ENCODE measurements at regions not wholly inside any gene's neighbourhood (a gene's known extent, or its start where the extent isn't known, plus 50 kb on each side); places are given as distances from the start of the nearest gene placed in this dataset.
"Not testable (repeated sequence)": the region's sequence is repeated elsewhere in the genome, so short reads cannot be mapped to it uniquely, and the experiment has no call there.

DNA sequence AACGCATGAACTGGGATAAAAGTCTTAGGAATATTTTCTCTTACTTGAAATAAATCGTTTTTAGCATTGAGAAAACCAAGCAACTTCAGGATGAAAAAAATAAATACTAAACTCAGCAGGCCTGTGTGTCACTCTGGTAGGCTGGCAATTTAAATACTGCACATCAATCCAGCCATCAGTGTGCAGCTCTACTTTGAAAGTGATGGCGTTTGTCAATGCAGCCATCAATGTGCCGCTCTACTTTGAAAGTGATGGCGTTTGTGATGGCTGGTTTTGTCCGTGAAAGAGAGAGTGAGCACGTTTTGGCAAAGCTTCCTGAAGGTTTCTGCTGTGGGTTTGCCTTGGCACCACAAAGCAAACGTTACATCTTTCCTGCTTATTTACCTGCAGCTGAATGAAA, 543.5 kb upstream of the SALL3 start:
- no peak for DNase-seq

DNA sequence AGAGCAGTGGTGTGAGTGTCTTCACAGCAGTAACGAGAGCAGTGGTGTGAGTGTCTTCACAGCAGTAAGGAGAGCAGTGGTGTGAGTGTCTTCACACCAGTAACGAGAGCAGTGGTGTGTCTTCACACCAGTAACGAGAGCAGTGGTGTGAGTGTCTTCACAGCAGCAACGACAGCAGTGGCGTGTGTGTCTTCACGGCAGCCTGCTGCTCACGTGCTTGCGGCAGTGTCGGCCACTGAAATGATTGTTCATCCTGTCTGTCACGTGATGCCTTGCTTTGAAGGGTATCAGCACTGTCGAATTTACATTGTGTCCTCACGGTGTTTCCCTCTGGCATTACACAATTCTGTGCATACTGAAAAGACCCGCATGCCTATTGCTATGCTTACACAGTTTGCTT, 541.4 kb upstream of the SALL3 start:
- DNase-seq = not testable (repeated sequence)

DNA sequence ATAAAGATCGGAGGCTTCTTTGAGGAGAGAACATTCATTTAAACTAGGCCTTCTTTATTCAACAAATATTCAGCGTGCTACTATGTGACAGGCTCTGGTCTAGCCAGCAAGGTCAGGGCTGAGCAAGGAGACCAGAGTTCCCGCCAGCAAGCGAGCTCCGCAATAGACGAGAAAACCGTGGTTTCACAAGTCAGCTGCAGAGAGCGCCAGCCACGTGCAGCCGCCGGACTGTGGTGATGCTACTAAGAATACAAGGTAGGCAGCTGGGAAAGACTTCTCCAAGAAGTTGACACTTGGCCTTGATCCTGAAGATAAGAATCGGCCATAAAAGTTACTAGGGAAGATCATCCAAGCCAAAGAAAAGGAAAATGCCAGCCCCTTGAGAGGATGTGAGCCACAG, 533.7 kb upstream of the SALL3 start:
- DNase-seq = no peak

DNA sequence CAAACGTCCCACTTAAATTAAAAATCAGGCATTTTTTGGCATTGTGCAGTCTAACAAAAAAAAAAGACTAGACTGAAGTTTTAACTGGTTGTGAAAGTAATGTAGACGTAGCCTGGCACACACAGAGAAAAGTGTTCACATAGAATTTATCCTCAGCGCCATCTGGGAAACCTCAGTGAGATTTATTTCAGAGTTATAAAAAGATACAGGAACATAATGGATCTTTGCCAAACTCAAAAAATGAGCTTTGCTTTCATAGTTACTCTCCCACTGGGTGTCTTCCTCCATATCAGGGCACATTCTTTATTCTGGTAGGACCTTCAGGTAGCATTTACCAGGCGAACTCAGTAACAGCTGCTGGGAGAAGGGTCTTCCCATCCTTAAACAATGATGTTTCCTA, 532.4 kb upstream of the SALL3 start:
- DNase-seq = no peak

DNA sequence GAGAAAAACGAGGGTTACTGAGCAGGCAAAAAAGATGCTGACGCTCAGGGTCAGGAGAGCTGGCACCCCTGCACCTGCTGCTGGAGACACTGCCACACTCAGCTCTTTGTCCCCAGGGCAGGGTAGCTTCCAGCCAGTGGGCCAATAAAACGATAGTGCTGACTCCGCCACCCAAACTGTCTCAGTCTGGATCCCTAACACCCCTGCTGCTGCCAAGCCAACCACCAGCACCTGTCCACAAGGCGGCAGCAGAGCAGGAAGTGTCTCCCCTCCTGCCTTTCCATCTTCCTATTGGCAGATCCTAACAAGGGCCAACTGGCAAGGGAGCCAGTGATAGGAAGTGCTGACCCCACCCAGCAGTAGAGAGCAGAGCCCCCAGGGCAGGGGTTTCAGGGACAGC, 531.5 kb upstream of the SALL3 start:
- no peak for DNase-seq

DNA sequence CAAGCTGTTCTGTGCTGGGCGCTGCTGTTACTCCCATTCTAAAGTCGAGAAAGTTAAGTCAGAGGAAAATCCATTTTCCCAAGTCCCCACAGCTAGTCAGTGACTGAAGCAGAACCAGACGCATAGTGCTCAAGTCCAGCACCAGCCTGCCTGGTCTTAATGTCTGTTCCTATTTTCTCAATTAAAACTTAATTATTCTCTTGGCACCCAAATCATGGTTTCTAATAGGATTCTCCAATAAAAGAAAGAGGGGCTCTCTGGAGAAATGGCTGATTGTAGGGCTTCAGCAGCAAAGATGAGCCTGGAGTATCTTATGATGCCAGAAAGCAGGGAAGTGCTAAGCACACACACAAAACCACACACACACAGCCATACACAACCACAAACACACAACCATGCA, 531.0 kb upstream of the SALL3 start:
- no peak for DNase-seq

DNA sequence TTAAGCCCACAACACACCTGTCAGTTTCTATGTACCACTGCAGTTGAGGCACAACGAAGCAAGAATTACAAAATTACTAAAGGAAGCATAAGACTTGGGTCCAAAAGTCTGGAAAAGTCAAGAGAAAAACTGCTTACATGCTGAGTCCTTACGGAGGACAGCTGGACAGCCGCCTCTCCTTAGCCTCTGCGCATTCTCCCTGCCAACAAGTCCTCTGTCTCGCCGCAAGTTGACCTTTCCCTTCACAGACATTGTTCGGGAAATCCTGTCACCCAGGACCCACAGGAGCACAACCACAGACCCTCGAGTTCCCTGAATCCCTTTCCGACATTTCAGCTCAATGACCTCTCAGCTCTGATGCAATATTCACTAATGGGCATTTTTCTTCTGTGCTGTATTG, 525.4 kb upstream of the SALL3 start:
- no peak for DNase-seq

DNA sequence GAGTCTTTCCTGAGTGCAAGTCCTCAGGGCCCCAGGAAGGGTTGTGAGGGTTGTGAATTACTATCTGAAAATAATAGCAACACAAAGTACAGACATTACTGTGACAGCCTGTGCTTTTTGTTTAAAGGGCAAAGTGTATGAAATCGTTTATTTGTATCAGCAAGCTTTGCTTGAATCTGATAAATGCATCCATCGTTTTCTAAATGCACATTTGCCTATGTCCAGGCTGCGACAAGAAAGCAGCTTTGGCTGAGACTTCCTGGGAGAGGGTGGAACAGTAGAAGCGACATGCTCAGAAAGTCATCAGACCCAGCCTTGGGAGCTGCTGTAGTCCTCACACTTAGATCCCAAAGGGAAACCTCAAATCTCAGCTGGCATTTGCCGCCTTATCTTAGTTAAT, 524.2 kb upstream of the SALL3 start:
- DNase-seq = no peak

DNA sequence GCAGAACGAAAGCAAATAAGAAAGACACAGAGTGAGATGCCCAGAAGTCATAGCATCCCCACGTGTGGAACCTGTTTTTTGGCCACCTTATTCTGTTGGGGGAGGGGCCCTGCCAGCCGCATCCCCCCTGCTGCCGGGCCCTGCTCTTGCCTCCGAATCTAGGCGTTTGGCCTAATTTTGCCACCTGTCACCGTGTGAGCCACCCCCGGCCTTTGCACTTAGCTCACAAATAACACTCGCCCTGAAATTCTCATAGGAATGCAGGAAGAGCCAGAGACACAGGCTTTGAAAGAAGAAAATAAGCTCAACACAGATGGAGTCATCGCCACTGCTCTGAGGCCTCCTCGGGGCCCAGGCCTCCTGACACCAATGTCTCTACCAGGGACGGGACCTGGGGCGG, 522.6 kb upstream of the SALL3 start:
- no peak for DNase-seq

DNA sequence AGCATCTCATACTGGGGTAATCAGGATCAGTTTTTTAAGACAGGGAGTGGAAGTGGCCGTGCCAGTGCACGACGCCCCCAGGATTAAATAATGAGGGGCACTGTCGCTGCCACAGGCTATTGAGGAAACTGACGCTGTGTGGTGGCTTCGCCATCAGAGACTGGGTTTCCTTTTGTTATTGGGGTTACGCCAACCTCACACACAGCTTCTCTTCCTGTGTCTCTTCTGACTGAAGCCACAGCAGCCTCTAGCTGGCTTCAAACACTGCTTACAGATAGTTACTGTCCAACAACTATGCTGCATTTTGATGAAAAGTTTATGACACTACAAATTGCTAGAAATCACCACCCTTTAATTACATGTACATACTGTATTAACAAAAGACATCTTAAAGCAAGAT, 521.9 kb upstream of the SALL3 start:
- DNase-seq = no peak

DNA sequence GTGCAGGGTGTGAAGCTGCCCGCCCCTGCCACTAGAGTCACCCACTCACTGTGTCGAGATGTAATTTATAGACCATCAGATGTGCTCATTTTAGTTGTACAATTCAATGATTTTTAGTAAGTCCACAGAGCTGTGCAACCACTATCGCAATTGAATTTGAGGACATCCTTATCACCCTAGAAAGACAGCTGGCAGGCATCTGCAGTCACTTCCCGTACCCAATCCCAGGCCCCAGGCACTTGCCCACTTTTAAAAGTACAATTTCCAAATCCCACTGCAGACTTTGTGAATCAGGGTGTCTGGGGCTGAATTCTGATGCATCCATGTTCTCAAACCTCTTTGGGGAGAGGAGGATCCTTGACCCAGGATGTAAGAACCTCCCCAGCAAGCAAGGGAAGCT, 521.3 kb upstream of the SALL3 start:
- no peak for DNase-seq

DNA sequence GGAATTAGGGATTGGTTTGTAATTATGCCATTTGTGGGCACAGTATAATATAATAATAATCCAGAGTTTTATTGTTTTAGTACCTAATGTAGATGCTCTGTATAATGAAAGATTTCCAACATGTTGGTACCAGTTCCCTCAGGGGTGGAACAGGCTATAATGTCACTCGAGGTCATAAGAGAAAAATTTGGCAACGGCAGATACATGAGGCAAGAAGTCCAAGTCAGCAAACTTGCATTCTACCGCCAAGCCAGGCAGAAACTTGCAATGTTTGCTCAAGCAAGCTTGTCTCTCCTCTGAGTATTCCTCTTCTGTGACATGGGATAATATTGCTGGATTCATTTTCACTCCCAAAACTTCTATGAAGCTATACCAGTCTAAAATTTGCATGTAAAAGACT, 520.0 kb upstream of the SALL3 start:
- DNase-seq = no peak

DNA sequence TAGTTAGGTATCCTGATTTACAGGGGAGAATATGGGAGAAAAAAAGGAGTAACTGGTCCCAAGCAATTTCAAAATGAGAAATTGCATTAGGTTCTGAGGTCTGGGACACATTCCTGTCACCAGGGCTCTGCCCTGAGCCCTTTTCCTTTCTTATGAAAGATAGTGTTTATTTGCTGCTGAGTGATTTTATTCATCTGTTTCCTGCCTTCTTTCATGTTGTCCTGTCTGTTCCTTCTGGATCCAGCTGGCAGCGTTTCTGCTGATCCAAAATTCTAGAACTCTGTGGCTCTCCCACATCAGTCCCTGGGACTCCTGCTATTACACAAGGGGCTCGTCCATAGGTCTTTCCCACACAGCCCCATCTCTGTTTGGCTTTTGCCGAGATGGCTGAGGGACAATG, 519.1 kb upstream of the SALL3 start:
- no peak for DNase-seq

DNA sequence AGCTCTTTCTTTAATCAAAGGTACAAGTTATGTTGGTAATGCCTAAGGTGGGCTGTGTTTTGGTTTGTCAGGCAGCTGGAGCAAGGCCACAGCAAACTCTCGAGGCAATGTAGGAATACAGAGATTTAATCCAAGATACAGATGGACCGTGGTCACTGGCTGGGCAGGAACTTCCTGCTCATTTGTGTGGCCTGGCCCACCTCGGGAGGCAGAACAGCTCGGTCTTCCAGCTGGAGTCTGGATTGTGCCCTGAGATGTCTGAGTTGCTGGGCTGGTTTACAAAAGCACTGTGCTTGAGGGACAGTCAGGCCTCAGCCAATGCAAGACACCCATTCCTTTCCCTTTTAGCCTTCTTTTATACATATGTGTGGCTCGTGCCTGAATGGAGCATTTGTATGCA, 506.1 kb upstream of the SALL3 start:
- no peak for DNase-seq

DNA sequence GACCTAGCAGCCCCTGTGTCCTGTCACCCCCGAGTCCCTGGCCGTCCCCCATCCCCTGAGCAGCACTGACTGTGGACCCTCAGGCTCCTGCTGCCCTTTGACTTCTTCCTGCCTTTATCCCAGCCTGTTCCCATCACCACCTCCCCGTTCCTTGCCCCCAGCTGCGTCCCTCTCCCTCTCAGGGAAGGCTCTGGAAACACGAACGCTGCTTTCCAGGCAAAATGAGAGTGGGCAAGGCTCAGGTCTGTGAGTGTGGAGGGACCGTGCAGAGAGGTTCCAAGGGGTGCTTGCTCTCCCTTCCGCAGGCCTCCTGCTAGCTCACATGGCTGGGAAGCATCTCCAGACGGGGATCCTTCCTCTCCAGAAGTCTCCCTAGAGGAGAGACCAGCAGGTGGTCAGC, 501.8 kb upstream of the SALL3 start:
- DNase-seq = no peak

DNA sequence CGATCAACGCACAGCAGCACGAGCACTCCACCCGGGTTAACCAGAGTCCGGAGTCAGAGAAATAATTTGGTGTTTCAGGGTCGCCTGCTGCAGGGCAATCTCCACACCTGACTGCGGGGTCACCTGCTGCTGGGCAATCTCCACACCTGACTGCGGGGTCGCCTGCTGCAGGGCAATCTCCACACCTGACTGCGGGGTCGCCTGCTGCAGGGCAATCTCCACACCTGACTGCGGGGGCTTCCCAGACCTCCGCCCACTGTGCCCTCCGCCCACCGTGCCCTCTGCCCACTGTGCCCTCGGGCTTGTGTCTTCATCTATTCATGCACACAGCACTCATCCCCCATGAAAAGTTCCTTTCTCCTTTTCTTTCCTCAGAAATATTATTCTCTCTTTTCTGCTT, 500.2 kb upstream of the SALL3 start:
- DNase-seq = no peak

DNA sequence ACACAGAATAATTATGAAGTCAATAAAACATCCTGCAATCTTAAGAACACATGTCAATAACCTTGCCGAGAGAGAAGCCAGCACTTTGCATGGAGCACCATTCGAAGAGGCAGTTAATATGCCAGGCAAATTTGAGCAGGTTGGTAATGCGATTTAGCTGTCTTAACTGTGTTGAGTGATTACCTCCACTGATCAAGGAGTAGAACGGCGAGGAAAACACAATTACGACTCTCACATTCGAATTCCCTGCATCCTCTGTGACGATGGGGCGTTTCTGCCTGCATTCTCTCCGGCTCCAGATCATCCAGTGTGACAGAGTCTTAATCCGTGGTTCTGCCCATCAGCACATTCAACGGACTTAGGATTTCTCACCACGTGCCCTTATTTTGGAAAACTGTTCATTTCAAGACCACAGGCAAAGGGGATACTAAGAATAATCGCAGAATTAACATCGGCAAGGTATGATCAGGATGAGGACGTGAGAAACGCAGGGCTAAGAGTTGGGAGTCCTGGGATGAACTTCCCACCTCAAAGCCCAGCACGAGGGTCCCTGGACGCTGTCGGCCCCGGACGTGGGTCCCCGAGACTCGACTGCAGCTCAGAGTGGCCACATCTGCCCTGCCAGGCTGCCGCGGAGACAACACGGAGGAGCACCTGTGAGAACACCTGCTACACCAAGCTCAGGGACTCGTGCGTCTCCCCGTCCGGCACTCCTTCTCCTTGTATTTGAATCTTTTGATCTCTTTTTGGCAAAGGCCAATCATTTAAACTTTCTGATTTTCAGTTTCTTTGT, 499.2 kb upstream of the SALL3 start:
- no peak for DNase-seq

DNA sequence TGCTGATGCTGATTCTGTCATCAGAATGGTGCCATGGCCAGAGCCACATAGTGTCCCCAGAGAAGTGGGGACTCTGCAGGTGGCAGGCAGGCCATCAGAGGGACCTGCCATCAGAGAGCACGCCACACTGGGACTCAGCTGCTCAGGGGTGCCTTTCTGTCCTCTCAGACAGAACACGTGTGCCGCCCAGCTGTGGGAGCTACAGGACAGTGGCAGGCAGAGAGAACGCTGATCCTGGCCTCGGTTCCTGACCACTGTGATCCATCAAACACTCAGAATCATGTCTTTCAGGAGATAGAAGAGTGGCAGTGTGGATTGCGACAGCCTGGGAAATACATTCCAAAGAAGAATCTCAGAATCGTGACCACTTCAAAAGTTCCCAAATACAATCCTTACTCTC, 497.2 kb upstream of the SALL3 start:
- DNase-seq = no peak

DNA sequence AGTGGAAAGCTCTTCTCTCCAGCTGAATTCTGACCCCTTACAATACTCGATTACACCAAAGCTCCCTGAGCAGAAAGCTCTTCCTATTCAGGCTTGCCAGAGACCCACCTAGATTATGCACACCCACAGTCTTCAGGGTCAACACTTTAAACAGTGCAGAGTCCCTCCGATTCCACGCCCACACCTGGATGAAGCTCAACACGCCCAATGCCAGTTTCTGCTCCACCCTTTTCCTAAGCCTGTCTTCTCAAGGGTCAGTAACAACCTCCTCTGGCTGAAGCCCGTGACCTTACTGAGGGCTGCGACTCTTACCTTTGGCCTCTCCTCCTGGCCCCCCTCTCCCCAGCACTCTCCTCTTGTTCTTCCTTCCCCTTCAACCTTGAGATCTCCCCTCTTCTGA, 492.0 kb upstream of the SALL3 start:
- DNase-seq = no peak

DNA sequence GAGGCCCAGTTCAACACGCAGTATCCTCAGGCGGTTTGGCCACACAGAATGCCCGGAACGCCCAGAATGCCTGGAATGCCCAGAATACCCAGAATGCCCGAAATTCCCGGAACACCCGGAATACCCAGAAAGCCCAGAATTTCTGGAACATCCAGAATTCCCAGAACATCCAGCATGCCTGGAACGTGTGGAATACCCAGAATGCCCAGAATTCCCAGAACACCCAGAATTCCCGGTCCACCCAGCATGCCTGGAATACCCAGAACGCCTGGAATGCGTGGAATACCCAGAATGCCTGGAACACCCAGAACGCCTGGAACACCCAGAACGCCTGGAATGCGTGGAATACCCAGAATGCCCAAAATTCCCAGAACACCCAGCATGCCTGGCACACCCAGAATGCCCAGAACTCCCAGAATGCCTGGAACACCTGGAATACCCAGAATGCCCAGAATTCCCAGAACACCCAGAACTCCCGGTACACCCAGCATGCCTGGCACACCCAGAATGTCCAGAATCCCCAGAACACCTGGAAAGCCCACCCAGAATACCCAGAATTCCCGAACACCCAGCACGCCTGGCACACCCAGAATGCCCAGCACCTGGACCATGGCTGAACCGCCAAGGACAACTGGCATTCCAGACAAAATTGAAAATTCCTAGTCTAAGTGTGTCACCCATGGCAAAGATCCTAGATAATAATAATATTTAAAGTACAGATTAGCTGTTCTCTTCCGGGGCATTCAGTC, 487.4 kb upstream of the SALL3 start:
- DNase-seq = no peak

DNA sequence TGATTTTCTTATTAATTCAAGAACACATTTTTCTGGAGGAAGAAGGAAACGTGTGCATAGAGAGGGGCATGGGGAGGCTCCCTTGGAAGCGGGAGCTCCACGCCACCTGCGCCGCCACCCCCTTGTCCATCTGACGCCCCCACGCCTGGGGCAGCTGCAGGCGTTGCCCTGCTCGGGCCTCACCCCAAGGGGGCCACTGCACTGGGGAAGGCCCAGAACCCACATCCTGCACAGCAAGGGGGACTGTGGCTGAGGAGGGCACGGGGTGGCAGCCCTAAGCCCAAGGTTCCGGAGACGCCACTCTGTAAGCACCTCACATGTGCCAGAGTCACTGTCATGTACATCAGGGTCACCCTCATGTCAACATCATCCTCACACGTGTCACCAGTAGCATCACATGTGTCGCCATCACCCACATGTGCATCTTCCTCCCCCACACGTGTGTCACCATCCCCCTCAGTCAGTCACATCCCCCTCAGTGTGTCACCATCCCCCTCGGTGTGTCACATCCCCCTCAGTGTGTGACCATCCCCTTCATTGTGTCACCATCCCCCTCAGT, 486.7 kb upstream of the SALL3 start:
- DNase-seq = no peak

DNA sequence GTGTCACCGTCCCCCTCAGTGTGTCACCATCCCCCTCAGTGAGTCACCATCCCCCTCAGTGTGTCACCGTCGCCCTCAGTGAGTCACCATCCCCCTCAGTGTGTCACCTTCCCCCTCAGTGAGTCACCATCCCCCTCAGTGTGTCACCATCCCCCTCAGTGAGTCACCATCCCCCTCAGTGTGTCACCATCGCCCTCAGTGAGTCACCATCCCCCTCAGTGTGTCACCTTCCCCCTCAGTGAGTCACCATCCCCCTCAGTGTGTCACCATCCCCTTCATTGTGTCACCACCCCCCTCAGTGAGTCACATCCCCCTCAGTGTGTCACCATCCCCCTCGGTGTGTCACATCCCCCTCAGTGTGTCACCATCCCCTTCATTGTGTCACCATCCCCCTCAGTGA, 486.1 kb upstream of the SALL3 start:
- not testable (repeated sequence) for DNase-seq

DNA sequence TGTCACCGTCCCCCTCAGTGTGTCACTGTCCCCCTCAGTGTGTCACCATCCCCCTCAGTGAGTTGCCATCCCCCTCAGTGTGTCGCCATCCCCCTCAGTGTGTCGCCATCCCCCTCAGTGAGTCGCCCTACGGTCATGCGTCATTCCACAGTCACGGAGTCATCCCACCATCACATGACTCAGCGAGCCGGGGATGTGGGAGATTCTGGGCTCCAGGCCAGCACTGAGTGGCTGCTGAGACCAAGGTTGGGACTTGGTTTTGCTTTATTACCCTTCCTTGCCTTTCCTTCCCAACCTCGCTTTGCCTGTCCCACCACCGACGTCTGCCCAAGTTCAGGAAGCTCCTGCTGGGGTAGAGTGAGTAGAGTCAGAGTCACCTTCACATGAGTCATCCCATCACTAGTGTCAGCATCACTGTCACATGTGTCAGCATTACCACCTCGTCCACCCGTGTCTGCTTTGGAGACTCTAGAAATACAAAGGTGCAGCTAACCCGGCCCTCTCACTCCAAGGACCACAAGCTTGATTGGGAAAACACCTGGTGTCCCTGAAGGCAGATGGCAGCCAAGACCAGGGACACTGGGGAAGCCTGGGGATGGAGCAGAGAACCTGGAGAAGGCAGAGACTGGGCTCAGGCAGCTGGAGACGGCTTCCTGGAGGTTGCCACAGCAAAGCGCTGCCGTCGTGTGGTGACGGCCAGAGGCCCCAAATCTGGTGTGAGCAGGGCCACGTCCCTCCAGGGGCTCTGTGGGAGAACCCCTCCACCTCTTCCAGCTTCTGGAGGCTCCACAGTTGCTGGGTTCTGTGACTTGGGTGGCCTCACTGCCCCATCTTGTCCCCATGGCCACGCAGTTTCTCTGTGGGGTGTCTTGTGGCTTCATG, 485.2 kb upstream of the SALL3 start:
- peak; percentile 11 for DNase-seq

Measured in T1000 (cell line).